ENCODE measurements at regions not wholly inside any gene's neighbourhood (a gene's known extent, or its start where the extent isn't known, plus 50 kb on each side); places are given as distances from the start of the nearest gene placed in this dataset.

DNA sequence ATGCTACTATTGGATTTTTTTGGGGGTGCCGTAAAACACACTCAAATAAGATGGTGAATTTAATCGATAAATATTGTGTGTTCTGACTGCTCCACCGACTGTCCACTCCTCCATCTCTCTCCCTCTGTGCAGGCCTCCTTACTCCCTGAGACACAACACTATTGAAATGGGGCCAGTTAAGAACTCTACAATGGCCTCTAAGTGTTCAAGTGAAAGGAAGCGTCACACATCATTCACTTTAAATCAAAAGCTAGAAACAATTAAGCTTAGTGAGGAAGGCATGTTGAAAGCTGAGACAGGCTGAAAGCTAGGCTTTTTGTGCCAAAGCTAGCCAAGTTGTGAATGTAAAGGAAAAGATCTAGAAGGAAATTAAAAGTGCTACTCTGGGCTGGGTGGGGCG lies 156.7 kb downstream of the CTTN start:
- H2AFZ ChIP-seq (ENCODE audit: low read length): no peak overlapping the region
- H2BK15ac ChIP-seq (ENCODE audit: low read length): no peak overlapping the region
- H3K9me3 ChIP-seq (replicated peaks in 1 of 2; ENCODE audit: control insufficient read depth in 2 of 2, insufficient read depth in 1 of 2, low read depth in 1 of 2, low read length in 2 of 2): no peaks in the 10 kb centered on the region
- DNase-seq (ENCODE audit: low spot score): peak; percentile 51
- no peak overlapping the region for H3K14ac ChIP-seq (ENCODE audit: low read length)
- WGBS, 2 donors (ENCODE audit: extremely low coverage in 2 of 2, insufficient read length in 2 of 2, insufficient replicate concordance in 1 of 2): no CpG with 5 or more reads among the region's 5 CpGs
- H3K27me3 ChIP-seq (ENCODE audit: control insufficient read depth in 3 of 3, insufficient read depth in 3 of 3, low read depth in 1 of 3, low read length in 3 of 3): no peaks in the 10 kb centered on the region
- H3K9ac ChIP-seq (ENCODE audit: low read depth, low read length, poor library complexity): no peak overlapping the region
- H3K4me3 ChIP-seq (ENCODE audit: low read length in 2 of 2): no peak overlapping the region
- H2BK5ac ChIP-seq (ENCODE audit: low read length): no peak overlapping the region
- H3K18ac ChIP-seq (ENCODE audit: low read length): no peak overlapping the region
- H3K79me1 ChIP-seq (ENCODE audit: low read depth, low read length): no peaks in the 10 kb centered on the region
- no peak overlapping the region for H3K4me2 ChIP-seq (ENCODE audit: insufficient read depth, low read length, poor library complexity, severe bottlenecking)
- no peak overlapping the region for H4K91ac ChIP-seq (ENCODE audit: low read depth, low read length, poor library complexity)
- no peak overlapping the region for H2AK5ac ChIP-seq (ENCODE audit: low read depth, low read length)
- H3K27ac ChIP-seq (replicated peaks; ENCODE audit: low read length): peak overlapping the region; percentile 91
- H3K4me1 ChIP-seq (ENCODE audit: control insufficient read depth in 2 of 2, insufficient read depth in 1 of 2, low read depth in 1 of 2, low read length in 2 of 2): peaks cover 30 to 41% of the 10 kb centered on the region in 2 donors
- H3K23ac ChIP-seq (ENCODE audit: low read depth, low read length, poor library complexity): no peak overlapping the region
- no peak overlapping the region for H2BK12ac ChIP-seq (ENCODE audit: low read length)
- no peaks in the 10 kb centered on the region for H3K36me3 ChIP-seq (replicated peaks in 1 of 2; ENCODE audit: control insufficient read depth in 2 of 2, insufficient read depth in 2 of 2, low read length in 2 of 2)
- no peak overlapping the region for H4K8ac ChIP-seq (ENCODE audit: low read depth, low read length)
- H3K4ac ChIP-seq (ENCODE audit: low read length): no peak overlapping the region
- H2BK120ac ChIP-seq (ENCODE audit: low read depth, low read length): no peak overlapping the region

DNA sequence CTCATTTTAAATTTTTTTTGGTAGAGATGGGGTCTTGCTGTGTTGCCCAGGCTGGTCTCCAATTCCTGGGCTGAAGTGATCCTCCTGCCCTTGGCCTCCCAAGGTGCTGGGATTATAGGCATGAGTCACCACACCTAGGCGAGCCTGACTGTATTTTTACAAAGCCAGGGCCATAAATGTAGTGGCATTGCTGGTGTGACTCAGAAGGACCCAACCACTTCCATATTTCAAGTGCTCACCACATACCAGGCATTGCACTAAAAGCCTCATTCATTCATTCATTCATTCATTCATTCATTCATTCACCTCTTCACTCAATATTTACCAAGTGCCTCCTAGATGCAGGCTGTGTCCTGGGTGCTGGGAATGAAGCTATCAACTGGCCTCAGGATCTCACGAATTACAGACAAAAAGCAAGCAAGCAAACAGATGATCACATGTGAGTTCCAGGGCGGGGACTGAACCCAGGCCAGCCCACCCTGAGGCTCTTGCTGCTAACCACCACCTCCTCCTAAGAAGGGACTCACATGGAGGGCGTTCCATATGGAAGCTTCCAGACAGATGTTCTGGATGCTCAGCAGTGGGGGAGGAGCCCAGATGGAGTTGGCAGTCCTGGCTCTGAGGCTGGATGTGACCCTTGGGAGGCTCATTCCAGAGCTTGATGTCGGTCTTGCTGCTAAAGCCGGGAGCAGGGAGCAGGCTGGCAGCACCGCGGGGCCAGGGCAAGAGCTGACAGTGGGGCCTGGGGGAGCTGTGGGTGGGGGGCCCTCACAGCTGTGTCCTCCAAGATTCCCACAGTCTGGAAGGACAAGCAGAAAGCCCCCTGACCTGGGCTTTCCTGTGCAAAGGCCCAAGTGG lies 158.8 kb downstream of the CTTN start:
- Histone ChIP-seq H3K18ac (ENCODE audit: low read length) (peak overlapping the region; percentile 78), H3K4me1 (ENCODE audit: control insufficient read depth in 2 of 2, insufficient read depth in 1 of 2, low read depth in 1 of 2, low read length in 2 of 2) (peaks cover 21 to 28% of the 10 kb centered on the region in 2 donors), H2BK5ac (ENCODE audit: low read length) (no peak overlapping the region), H2AK5ac (ENCODE audit: low read depth, low read length) (peak overlapping the region; percentile 51), H4K8ac (ENCODE audit: low read depth, low read length) (no peak overlapping the region), H3K4ac (ENCODE audit: low read length) (peak overlapping the region; percentile 6), H4K91ac (ENCODE audit: low read depth, low read length, poor library complexity) (no peak overlapping the region), H3K14ac (ENCODE audit: low read length) (no peak overlapping the region), H3K9me3 (replicated peaks in 1 of 2; ENCODE audit: control insufficient read depth in 2 of 2, insufficient read depth in 1 of 2, low read depth in 1 of 2, low read length in 2 of 2) (no peaks in the 10 kb centered on the region), H3K4me3 (ENCODE audit: low read length in 2 of 2) (no peak overlapping the region), H3K27me3 (ENCODE audit: control insufficient read depth in 3 of 3, insufficient read depth in 3 of 3, low read depth in 1 of 3, low read length in 3 of 3) (no peaks in the 10 kb centered on the region), H2AFZ (ENCODE audit: low read length) (no peak overlapping the region), H2BK120ac (ENCODE audit: low read depth, low read length) (no peak overlapping the region), H2BK12ac (ENCODE audit: low read length) (no peak overlapping the region), H2BK15ac (ENCODE audit: low read length) (peak overlapping the region; percentile 94), H3K36me3 (replicated peaks in 1 of 2; ENCODE audit: control insufficient read depth in 2 of 2, insufficient read depth in 2 of 2, low read length in 2 of 2) (no peaks in the 10 kb centered on the region), H3K27ac (replicated peaks; ENCODE audit: low read length) (no peak overlapping the region), H3K23ac (ENCODE audit: low read depth, low read length, poor library complexity) (no peak overlapping the region), H3K4me2 (ENCODE audit: insufficient read depth, low read length, poor library complexity, severe bottlenecking) (no peak overlapping the region), H3K9ac (ENCODE audit: low read depth, low read length, poor library complexity) (no peak overlapping the region), H3K79me1 (ENCODE audit: low read depth, low read length) (no peaks in the 10 kb centered on the region)
- DNase-seq (ENCODE audit: low spot score): no peak
- WGBS, 2 donors (ENCODE audit: extremely low coverage in 2 of 2, insufficient read length in 2 of 2, insufficient replicate concordance in 1 of 2): no CpG with 5 or more reads among the region's 8 CpGs

DNA sequence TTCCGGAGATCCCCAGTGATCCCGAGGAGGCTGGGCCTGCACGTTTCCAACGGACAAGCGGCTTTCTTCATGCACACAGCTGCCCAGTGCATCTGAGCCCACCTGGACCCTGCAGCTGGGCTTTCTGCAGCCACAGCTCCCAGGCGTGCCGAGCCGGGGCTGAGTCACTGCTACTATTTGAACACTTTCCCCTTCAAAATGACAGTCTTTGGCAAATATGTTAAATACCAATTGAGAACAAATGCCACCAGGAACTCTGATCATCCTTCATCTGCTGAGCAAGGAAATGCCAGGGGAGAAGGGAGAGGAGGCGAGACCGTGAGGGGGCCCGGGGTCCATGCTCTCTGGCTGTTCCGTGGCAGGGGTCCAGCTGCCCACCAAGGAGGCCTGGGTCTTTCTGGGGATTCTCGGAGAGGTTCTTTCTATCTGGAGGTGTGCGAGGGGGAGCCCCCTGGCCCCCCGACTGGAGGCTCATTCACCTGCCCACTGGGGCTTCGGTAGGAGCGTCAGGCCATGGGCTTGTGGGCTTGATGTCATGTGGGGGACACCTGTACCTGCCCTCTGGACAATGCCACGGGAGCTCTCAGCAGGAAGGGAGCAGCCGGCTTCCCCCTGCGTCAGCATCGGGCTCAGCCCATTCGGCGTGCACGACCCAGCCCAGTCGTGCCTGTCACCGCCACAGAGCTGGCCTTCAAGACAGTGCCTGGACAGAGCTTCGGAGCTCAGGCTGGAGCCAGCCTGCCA lies 159.6 kb downstream of the CTTN start:
- Histone ChIP-seq H3K27ac (replicated peaks; ENCODE audit: low read length) (no peak overlapping the region), H3K4me2 (ENCODE audit: insufficient read depth, low read length, poor library complexity, severe bottlenecking) (no peak overlapping the region), H3K18ac (ENCODE audit: low read length) (peak overlapping the region; percentile 89), H3K9me3 (replicated peaks in 1 of 2; ENCODE audit: control insufficient read depth in 2 of 2, insufficient read depth in 1 of 2, low read depth in 1 of 2, low read length in 2 of 2) (no peaks in the 10 kb centered on the region), H2AFZ (ENCODE audit: low read length) (no peak overlapping the region), H3K4ac (ENCODE audit: low read length) (no peak overlapping the region), H4K91ac (ENCODE audit: low read depth, low read length, poor library complexity) (no peak overlapping the region), H2AK5ac (ENCODE audit: low read depth, low read length) (peak overlapping the region; percentile 98), H3K79me1 (ENCODE audit: low read depth, low read length) (no peaks in the 10 kb centered on the region), H3K14ac (ENCODE audit: low read length) (peak overlapping the region; percentile 1), H2BK12ac (ENCODE audit: low read length) (no peak overlapping the region), H3K27me3 (ENCODE audit: control insufficient read depth in 3 of 3, insufficient read depth in 3 of 3, low read depth in 1 of 3, low read length in 3 of 3) (no peaks in the 10 kb centered on the region), H4K8ac (ENCODE audit: low read depth, low read length) (no peak overlapping the region), H3K4me3 (ENCODE audit: low read length in 2 of 2) (no peak overlapping the region), H2BK15ac (ENCODE audit: low read length) (peak overlapping the region; percentile 94), H3K4me1 (ENCODE audit: control insufficient read depth in 2 of 2, insufficient read depth in 1 of 2, low read depth in 1 of 2, low read length in 2 of 2) (peaks cover 21 to 25% of the 10 kb centered on the region in 2 donors), H2BK120ac (ENCODE audit: low read depth, low read length) (peak overlapping the region; percentile 77), H2BK5ac (ENCODE audit: low read length) (peak overlapping the region; percentile 59), H3K23ac (ENCODE audit: low read depth, low read length, poor library complexity) (peak overlapping the region; percentile 50), H3K36me3 (replicated peaks in 1 of 2; ENCODE audit: control insufficient read depth in 2 of 2, insufficient read depth in 2 of 2, low read length in 2 of 2) (no peaks in the 10 kb centered on the region), H3K9ac (ENCODE audit: low read depth, low read length, poor library complexity) (peak overlapping the region; percentile 24)
- DNase-seq (ENCODE audit: low spot score): no peak
- no CpG with 5 or more reads among the region's 27 CpGs for WGBS, 2 donors (ENCODE audit: extremely low coverage in 2 of 2, insufficient read length in 2 of 2, insufficient replicate concordance in 1 of 2)

DNA sequence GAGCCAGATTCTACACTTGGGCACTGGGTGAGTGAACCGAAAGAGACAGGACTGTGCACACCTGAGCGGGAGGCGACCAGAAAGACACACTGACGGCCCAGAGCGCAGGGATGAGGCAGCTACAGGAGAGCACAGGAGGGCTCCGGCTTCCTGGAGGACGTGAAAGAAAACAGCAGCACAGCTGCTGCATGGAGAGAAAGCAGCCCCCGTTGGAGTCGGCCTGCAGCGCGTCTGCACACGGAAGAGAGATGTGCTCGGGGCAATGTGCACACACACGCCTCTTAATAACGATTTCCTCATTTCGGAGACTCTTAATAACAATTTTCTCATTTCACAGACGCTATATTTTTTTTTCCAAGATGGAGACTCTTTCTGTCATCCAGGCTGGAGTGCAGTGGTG lies 160.4 kb downstream of the CTTN start:
- no peak overlapping the region for H4K91ac ChIP-seq (ENCODE audit: low read depth, low read length, poor library complexity)
- H3K36me3 ChIP-seq (replicated peaks in 1 of 2; ENCODE audit: control insufficient read depth in 2 of 2, insufficient read depth in 2 of 2, low read length in 2 of 2): no peaks in the 10 kb centered on the region
- peak overlapping the region; percentile 98 for H2AK5ac ChIP-seq (ENCODE audit: low read depth, low read length)
- H2BK12ac ChIP-seq (ENCODE audit: low read length): peak overlapping the region; percentile 24
- no peak overlapping the region for H4K8ac ChIP-seq (ENCODE audit: low read depth, low read length)
- H3K27me3 ChIP-seq (ENCODE audit: control insufficient read depth in 3 of 3, insufficient read depth in 3 of 3, low read depth in 1 of 3, low read length in 3 of 3): no peaks in the 10 kb centered on the region
- H3K4me2 ChIP-seq (ENCODE audit: insufficient read depth, low read length, poor library complexity, severe bottlenecking): no peak overlapping the region
- no peak overlapping the region for H2AFZ ChIP-seq (ENCODE audit: low read length)
- no peak for DNase-seq (ENCODE audit: low spot score)
- no peaks in the 10 kb centered on the region for H3K79me1 ChIP-seq (ENCODE audit: low read depth, low read length)
- peak overlapping the region; percentile 59 for H2BK5ac ChIP-seq (ENCODE audit: low read length)
- H3K4ac ChIP-seq (ENCODE audit: low read length): no peak overlapping the region
- no peak overlapping the region for H3K27ac ChIP-seq (replicated peaks; ENCODE audit: low read length)
- H3K18ac ChIP-seq (ENCODE audit: low read length): peak overlapping the region; percentile 89
- no CpG with 5 or more reads among the region's 17 CpGs for WGBS, 2 donors (ENCODE audit: extremely low coverage in 2 of 2, insufficient read length in 2 of 2, insufficient replicate concordance in 1 of 2)
- H3K9me3 ChIP-seq (replicated peaks in 1 of 2; ENCODE audit: control insufficient read depth in 2 of 2, insufficient read depth in 1 of 2, low read depth in 1 of 2, low read length in 2 of 2): no peaks in the 10 kb centered on the region
- no peak overlapping the region for H3K23ac ChIP-seq (ENCODE audit: low read depth, low read length, poor library complexity)
- no peak overlapping the region for H2BK15ac ChIP-seq (ENCODE audit: low read length)
- peaks cover 20 to 22% of the 10 kb centered on the region in 2 donors for H3K4me1 ChIP-seq (ENCODE audit: control insufficient read depth in 2 of 2, insufficient read depth in 1 of 2, low read depth in 1 of 2, low read length in 2 of 2)
- H2BK120ac ChIP-seq (ENCODE audit: low read depth, low read length): peak overlapping the region; percentile 77
- no peak overlapping the region for H3K4me3 ChIP-seq (ENCODE audit: low read length in 2 of 2)
- no peak overlapping the region for H3K9ac ChIP-seq (ENCODE audit: low read depth, low read length, poor library complexity)
- no peak overlapping the region for H3K14ac ChIP-seq (ENCODE audit: low read length)
